Prostate gland (tissue), 2 donors: ENCODE measurements at regions not wholly inside any gene's neighbourhood (a gene's known extent, or its start where the extent isn't known, plus 50 kb on each side); places are given as distances from the start of the nearest gene placed in this dataset.

Experiments used
- DNase-seq: peaks from one replicate; pipeline ENCODE4 v3.0.0-alpha.2; 2019; ENCODE audit warnings: low spot score
- H3K27ac ChIP-seq, 2 donors: fragments of 200-600 bp; sonication (generic); 2 replicates each; pipeline ENCODE4 v1.5.1; 2017 to 2019
- H3K27me3 ChIP-seq: fragments of 200-600 bp; sonication (generic); replicated peaks from 2 replicates; pipeline ENCODE4 v1.5.1; 2019; ENCODE audit not compliant: insufficient read depth
- H3K36me3 ChIP-seq, 2 donors: fragments of 200-600 bp; sonication (generic); 1 replicate in 1 of 2; 2 replicates in 1 of 2; pipeline versions ENCODE4 v1.5.1 to v1.8.1; 2017 to 2019
- H3K4me1 ChIP-seq: fragments of 200-600 bp; sonication (generic); replicated peaks from 2 replicates; pipeline ENCODE4 v1.5.1; 2019
- H3K4me3 ChIP-seq, 2 donors: fragments of 200-600 bp; sonication (generic); 2 replicates each; pipeline ENCODE4 v1.5.1; 2017 to 2019
- H3K9me3 ChIP-seq: fragments of 200-600 bp; sonication (generic); 2 replicates; pipeline ENCODE4 v1.5.1; 2017
- CTCF ChIP-seq, 4 experiments: fragments of 200-600 bp in 2 of 4; fragments of 450-650 bp in 2 of 4; sonication (generic) in 2 of 4; IDR thresholded peaks; 1 replicate in 3 of 4; 2 replicates in 1 of 4; pipeline ENCODE4 v1.5.1; 2016 to 2019; ENCODE audit warnings: antibody characterized with exemption in 4 of 4, mild to moderate bottlenecking in 2 of 4, moderate library complexity in 2 of 4
- POLR2A ChIP-seq: fragments of 450-650 bp; IDR thresholded peaks from one replicate; pipeline ENCODE4 v1.6.1; 2016; ENCODE audit warnings: antibody characterized with exemption, mild to moderate bottlenecking
- POLR2AphosphoS5 ChIP-seq: sonication (generic); formaldehyde crosslinking; IDR thresholded peaks from one replicate; pipeline ENCODE4 v1.6.1; 2017; ENCODE audit warnings: antibody characterized with exemption
- WGBS: methylation state at CpG from one replicate; pipeline ENCODE4 v1.1.5; 2018; 5-methylcytosine and 5-hydroxymethylcytosine counted together
- intact Hi-C: fragments of 100-400 bp; cut with DNase I; formaldehyde crosslinking; loops from one replicate; pipeline ENCODE4 v1.14.2; 2022

- H3K4me1 ChIP-seq: no peaks in the 10 kb centered on the region
- TF ChIP-seq CTCF (IDR thresholded peaks at IDR 0.05) (no peak), POLR2A (no peak), POLR2AphosphoS5 (no peak)
- intact Hi-C loops: no loop called here
- DNase-seq: no peak
- H3K36me3 ChIP-seq: no peaks in the 10 kb centered on the region
- no peak overlapping the region for H3K4me3 ChIP-seq
- H3K27me3 ChIP-seq: no peaks in the 10 kb centered on the region
- no peaks in the 10 kb centered on the region for H3K9me3 ChIP-seq
- no peak overlapping the region for H3K27ac ChIP-seq
These were observed 259.6 kb upstream of the PIK3C3 start for GRCh38 chr18:41695441-41695840.

- Histone ChIP-seq H3K4me3 (no peak overlapping the region), H3K27me3 (no peaks in the 10 kb centered on the region), H3K27ac (no peak overlapping the region), H3K4me1 (no peaks in the 10 kb centered on the region), H3K9me3 (no peaks in the 10 kb centered on the region), H3K36me3 (no peaks in the 10 kb centered on the region)
- 82% methylated on average over 1 of the region's 1 CpG for WGBS
- intact Hi-C loops: no loop called here
- DNase-seq: no peak
- TF ChIP-seq POLR2AphosphoS5 (no peak), POLR2A (no peak), CTCF (IDR thresholded peaks at IDR 0.05) (no peak)
These were observed 262.0 kb upstream of the PIK3C3 start for GRCh38 chr18:41693008-41693407.

GRCh38 chr18:41690332-41691127 is 264.5 kb upstream of the PIK3C3 start:
- 88% methylated on average over 4 of the region's 4 CpGs for WGBS
- no peak overlapping the region for H3K27ac ChIP-seq
- no peaks in the 10 kb centered on the region for H3K4me1 ChIP-seq
- TF ChIP-seq POLR2AphosphoS5 (no peak), CTCF (IDR thresholded peaks at IDR 0.05) (no peak), POLR2A (no peak)
- no peaks in the 10 kb centered on the region for H3K36me3 ChIP-seq
- no peak overlapping the region for H3K4me3 ChIP-seq
- no peaks in the 10 kb centered on the region for H3K9me3 ChIP-seq
- no peaks in the 10 kb centered on the region for H3K27me3 ChIP-seq
- DNase-seq: no peak
- intact Hi-C loops: no loop called here

GRCh38 chr18:41687138-41687537 is 267.9 kb upstream of the PIK3C3 start:
- no peak overlapping the region for H3K4me3 ChIP-seq
- DNase-seq: no peak
- intact Hi-C loops: no loop called here
- no peaks in the 10 kb centered on the region for H3K36me3 ChIP-seq
- no peak overlapping the region for H3K27ac ChIP-seq
- H3K4me1 ChIP-seq: no peaks in the 10 kb centered on the region
- 95% methylated on average over 2 of the region's 2 CpGs for WGBS
- H3K27me3 ChIP-seq: no peaks in the 10 kb centered on the region
- H3K9me3 ChIP-seq: no peaks in the 10 kb centered on the region
- TF ChIP-seq POLR2A (no peak), POLR2AphosphoS5 (no peak), CTCF (IDR thresholded peaks at IDR 0.05) (no peak)

GRCh38 chr18:41681138-41681880 is 273.7 kb upstream of the PIK3C3 start:
- no peak for DNase-seq
- H3K4me1 ChIP-seq: no peaks in the 10 kb centered on the region
- no peaks in the 10 kb centered on the region for H3K27me3 ChIP-seq
- H3K4me3 ChIP-seq: no peak overlapping the region
- no peak overlapping the region for H3K27ac ChIP-seq
- WGBS: 84% methylated on average over 8 of the region's 8 CpGs
- intact Hi-C loops: no loop called here
- no peak for TF ChIP-seq CTCF (IDR thresholded peaks at IDR 0.05)
- no peak for TF ChIP-seq POLR2A
- TF ChIP-seq POLR2AphosphoS5: no peak
- no peaks in the 10 kb centered on the region for H3K36me3 ChIP-seq
- no peaks in the 10 kb centered on the region for H3K9me3 ChIP-seq
